NCI-H2107 treated with DMSO at 0.1 percent for 48 hours (cell line): ENCODE measurements at regions not wholly inside any gene's neighbourhood (a gene's known extent, or its start where the extent isn't known, plus 50 kb on each side); places are given as distances from the start of the nearest gene placed in this dataset.

Source experiments
- DNase-seq: peaks from one replicate; lab custom pipeline; 2025; ENCODE audit not compliant: unreplicated experiment; lab: John Stamatoyannopoulos, UW

GRCh38 chr1:98333406-98333805 is 328.1 kb upstream of the SNX7 start:
- no peak for DNase-seq

GRCh38 chr1:98331718-98332311 is 329.7 kb upstream of the SNX7 start:
- no peak for DNase-seq

GRCh38 chr1:98331243-98331642 is 330.3 kb upstream of the SNX7 start:
- DNase-seq: no peak

GRCh38 chr1:98330224-98330623 is 331.3 kb upstream of the SNX7 start:
- DNase-seq: no peak

- DNase-seq: no peak
Measured at GRCh38 chr1:98328855-98329254, 332.7 kb upstream of the SNX7 start.

GRCh38 chr1:98327220-98327861 is 334.2 kb upstream of the SNX7 start:
- DNase-seq: no peak

- DNase-seq: no peak
Measured at GRCh38 chr1:98325646-98326440, 335.7 kb upstream of the SNX7 start.

- no peak for DNase-seq
Measured at GRCh38 chr1:98323906-98324358, 337.6 kb upstream of the SNX7 start.

GRCh38 chr1:98323388-98323787 is 338.1 kb upstream of the SNX7 start:
- DNase-seq: no peak

GRCh38 chr1:98322966-98323365 is 338.6 kb upstream of the SNX7 start:
- DNase-seq: no peak

- DNase-seq: no peak
Measured at GRCh38 chr1:98322086-98322485, 339.4 kb upstream of the SNX7 start.

- DNase-seq: no peak
Measured at GRCh38 chr1:98321191-98321590, 340.3 kb upstream of the SNX7 start.

GRCh38 chr1:98316286-98316905 is 345.1 kb upstream of the SNX7 start:
- DNase-seq: no peak

GRCh38 chr1:98315309-98315708 is 346.2 kb upstream of the SNX7 start:
- no peak for DNase-seq

- no peak for DNase-seq
Measured at GRCh38 chr1:98314601-98315000, 346.9 kb upstream of the SNX7 start.

GRCh38 chr1:98306517-98307089 is 354.9 kb upstream of the SNX7 start:
- DNase-seq: no peak

GRCh38 chr1:98305362-98305761 is 356.2 kb upstream of the SNX7 start:
- DNase-seq: no peak

GRCh38 chr1:98304888-98305287 is 356.6 kb upstream of the SNX7 start:
- no peak for DNase-seq

GRCh38 chr1:98299861-98300260 is 361.7 kb upstream of the SNX7 start:
- no peak for DNase-seq

GRCh38 chr1:98299313-98299712 is 362.2 kb upstream of the SNX7 start:
- no peak for DNase-seq

- DNase-seq: no peak
Measured at GRCh38 chr1:98298319-98298718, 363.2 kb upstream of the SNX7 start.
